ENCODE measurements at regions not wholly inside any gene's neighbourhood (a gene's known extent, or its start where the extent isn't known, plus 50 kb on each side); places are given as distances from the start of the nearest gene placed in this dataset.
"Not testable (repeated sequence)": the region's sequence is repeated elsewhere in the genome, so short reads cannot be mapped to it uniquely, and the experiment has no call there.

GRCh38 chr14:101084436-101084826 lies 180.9 kb upstream of the RTL1 start:
- no peak for TF ChIP-seq POLR2A (IDR thresholded peaks at IDR 0.05; ENCODE audit: low read depth, low read length)
- no peak for DNase-seq (ENCODE audit: insufficient read length, low spot score)
- no peak for FAIRE-seq

GRCh38 chr14:101086926-101087325 lies 183.4 kb upstream of the RTL1 start:
- DNase-seq (ENCODE audit: insufficient read length, low spot score) = no peak
- no peak for FAIRE-seq
- TF ChIP-seq POLR2A (IDR thresholded peaks at IDR 0.05; ENCODE audit: low read depth, low read length) = no peak

- no peak for TF ChIP-seq POLR2A (IDR thresholded peaks at IDR 0.05; ENCODE audit: low read depth, low read length)
- no peak for FAIRE-seq
- no peak for DNase-seq (ENCODE audit: insufficient read length, low spot score)
Measured at GRCh38 chr14:101087614-101088394, 184.3 kb upstream of the RTL1 start.

GRCh38 chr14:101088395-101088667 lies 184.8 kb upstream of the RTL1 start:
- FAIRE-seq (no peak), DNase-seq (ENCODE audit: insufficient read length, low spot score) (no peak)
- no peak for TF ChIP-seq POLR2A (IDR thresholded peaks at IDR 0.05; ENCODE audit: low read depth, low read length)

GRCh38 chr14:101088714-101089113 lies 185.2 kb upstream of the RTL1 start:
- TF ChIP-seq POLR2A (IDR thresholded peaks at IDR 0.05; ENCODE audit: low read depth, low read length) = no peak
- no peak for DNase-seq (ENCODE audit: insufficient read length, low spot score)
- no peak for FAIRE-seq

- DNase-seq (ENCODE audit: insufficient read length, low spot score); FAIRE-seq: not testable (repeated sequence)
Measured at GRCh38 chr14:101090478-101090877, 187.0 kb upstream of the RTL1 start.

- no peak for FAIRE-seq
- TF ChIP-seq POLR2A (IDR thresholded peaks at IDR 0.05; ENCODE audit: low read depth, low read length) = no peak
- no peak for DNase-seq (ENCODE audit: insufficient read length, low spot score)
Measured at GRCh38 chr14:101090976-101091375, 187.5 kb upstream of the RTL1 start.

- not testable (repeated sequence) for FAIRE-seq; DNase-seq (ENCODE audit: insufficient read length, low spot score)
Measured at GRCh38 chr14:101094916-101095315, 191.4 kb upstream of the RTL1 start.

- DNase-seq (ENCODE audit: insufficient read length, low spot score) = no peak
- TF ChIP-seq POLR2A (IDR thresholded peaks at IDR 0.05; ENCODE audit: low read depth, low read length) = no peak
- FAIRE-seq = no peak
Measured at GRCh38 chr14:101096551-101096950, 193.0 kb upstream of the RTL1 start.

GRCh38 chr14:101097109-101097793 lies 193.7 kb upstream of the RTL1 start:
- DNase-seq (ENCODE audit: insufficient read length, low spot score) = no peak
- no peak for TF ChIP-seq POLR2A (IDR thresholded peaks at IDR 0.05; ENCODE audit: low read depth, low read length)
- FAIRE-seq = no peak

GRCh38 chr14:101098177-101098576 lies 194.7 kb upstream of the RTL1 start:
- no peak for TF ChIP-seq POLR2A (IDR thresholded peaks at IDR 0.05; ENCODE audit: low read depth, low read length)
- no peak for DNase-seq (ENCODE audit: insufficient read length, low spot score)
- FAIRE-seq = no peak

- no peak for DNase-seq (ENCODE audit: insufficient read length, low spot score)
- no peak for FAIRE-seq
- TF ChIP-seq POLR2A (IDR thresholded peaks at IDR 0.05; ENCODE audit: low read depth, low read length) = no peak
Measured at GRCh38 chr14:101098641-101099040, 195.1 kb upstream of the RTL1 start.

GRCh38 chr14:101101456-101102056 lies 198.0 kb upstream of the RTL1 start:
- no peak for TF ChIP-seq POLR2A (IDR thresholded peaks at IDR 0.05; ENCODE audit: low read depth, low read length)
- FAIRE-seq (no peak), DNase-seq (ENCODE audit: insufficient read length, low spot score) (no peak)

- FAIRE-seq = no peak
- no peak for TF ChIP-seq POLR2A (IDR thresholded peaks at IDR 0.05; ENCODE audit: low read depth, low read length)
Measured at GRCh38 chr14:101102875-101103274, 199.4 kb upstream of the RTL1 start.

GRCh38 chr14:101103321-101103901 lies 199.9 kb upstream of the RTL1 start:
- no peak for TF ChIP-seq POLR2A (IDR thresholded peaks at IDR 0.05; ENCODE audit: low read depth, low read length)
- no peak for FAIRE-seq

More at GRCh38 chr14:101102875-101103274, 199.4 kb upstream of the RTL1 start:
- DNase-seq (ENCODE audit: insufficient read length, low spot score) = no peak

More at GRCh38 chr14:101103321-101103901, 199.9 kb upstream of the RTL1 start:
- no peak for DNase-seq (ENCODE audit: insufficient read length, low spot score)
